ENCODE measurements at regions not wholly inside any gene's neighbourhood (a gene's known extent, or its start where the extent isn't known, plus 50 kb on each side); places are given as distances from the start of the nearest gene placed in this dataset.

- TF ChIP-seq SUZ12 (IDR thresholded peaks at IDR 0.05; ENCODE audit: extremely low read depth, insufficient read depth, insufficient read length) = no peak
- TF ChIP-seq ZNF274 (IDR thresholded peaks at IDR 0.05; ENCODE audit: low read depth, low read length) = no peak
Measured at GRCh38 chr6:139863964-139864363, 489.5 kb upstream of the CITED2 start.
